K562 (cell line): ENCODE measurements at regions not wholly inside any gene's neighbourhood (a gene's known extent, or its start where the extent isn't known, plus 50 kb on each side); places are given as distances from the start of the nearest gene placed in this dataset.

ENCODE experiments used
- ATAC-seq: fragments of 200-7000 bp; cut with Tn5 transposase; 3 replicates; pipeline ENCODE4 v1.9.1; 2020; ENCODE audit warnings: moderate library complexity
- BruUV-seq: library from RNA; stranded (reverse); fragments of 400-500 nt; replicated peaks from 2 replicates; lab custom pipeline; 2021; lab: Mats Ljungman, UMichigan
- CTCF ChIA-PET: fragments of 300-600 bp; formaldehyde crosslinking; extraction: SDS; loops from one replicate; lab custom pipeline; 2021; ENCODE audit warnings: low intra/inter-chr PET ratio; lab: Yijun Ruan, JAX
- POLR2A ChIA-PET: fragments of 300-600, 350-650 bp; sonication (Branson Sonifier 250); formaldehyde crosslinking; extraction: SDS; loops from one replicate; lab custom pipeline; 2021; ENCODE audit warnings: antibody characterized with exemption, inconsistent platforms; lab: Yijun Ruan, JAX
- DNase-seq, 4 experiments: peaks; one replicate each; pipeline versions ENCODE4 v3.0.0 to v3.0.0-alpha.2; 2011 to 2018; ENCODE audit warnings: low spot score in 3 of 4, mixed read lengths in 3 of 4; ENCODE audit errors: extremely low read depth in 1 of 4
- FAIRE-seq: peaks from 2 replicates; lab custom pipeline; 2011; peaks lifted over from hg19 to GRCh38; lab: Jason Lieb, UNC
- H2AFZ ChIP-seq: 2 replicates; pipeline ENCODE4 v1.6.0; 2011; ENCODE audit warnings: low read depth, low read length, control low read depth, inconsistent platforms
- H3K27ac ChIP-seq: fragments of 200-600 bp; 3 replicates; pipeline ENCODE4 v1.8.0; 2011; ENCODE audit warnings: low read depth, mild to moderate bottlenecking, control low read depth, inconsistent platforms, low read length, moderate library complexity, mixed read lengths; ENCODE audit errors: extremely low read depth
- H3K27me3 ChIP-seq, 2 experiments: fragments of 300-600 bp in 1 of 2; 2 replicates in 1 of 2; 3 replicates in 1 of 2; pipeline versions ENCODE4 v1.6.0 to v1.8.0; 2011; ENCODE audit warnings: inconsistent platforms in 2 of 2, low read length in 2 of 2, mild to moderate bottlenecking in 1 of 2, mixed read lengths in 1 of 2, moderate library complexity in 1 of 2; ENCODE audit not compliant: control insufficient read depth in 2 of 2, insufficient read depth in 2 of 2
- H3K36me3 ChIP-seq: fragments of 300-600 bp; 3 replicates; pipeline ENCODE4 v1.8.0; 2011; ENCODE audit warnings: mild to moderate bottlenecking, low read length, inconsistent platforms; ENCODE audit not compliant: control insufficient read depth, insufficient read depth
- H3K4me1 ChIP-seq, 2 experiments: fragments of 200-600 bp in 1 of 2; replicated peaks in 1 of 2; 2 replicates in 1 of 2; 3 replicates in 1 of 2; pipeline versions ENCODE4 v1.5.1 to v1.8.0; 2011; ENCODE audit warnings: inconsistent platforms in 2 of 2, low read length in 2 of 2, mild to moderate bottlenecking in 1 of 2, mixed read lengths in 1 of 2, moderate library complexity in 1 of 2; ENCODE audit not compliant: control insufficient read depth in 2 of 2, insufficient read depth in 2 of 2
- H3K4me2 ChIP-seq: 2 replicates; pipeline ENCODE4 v1.6.1; 2011; ENCODE audit warnings: low read length, control low read depth, inconsistent platforms, mixed read lengths; ENCODE audit not compliant: insufficient read depth
- H3K4me3 ChIP-seq: fragments of 200-600 bp; sonication (generic), shearing (Covaris generic); 2 replicates; pipeline ENCODE4 v1.5.1; 2016; ENCODE audit warnings: control low read depth, inconsistent platforms
- H3K79me2 ChIP-seq: fragments of 200-600 bp; 3 replicates; pipeline ENCODE4 v1.8.0; 2011; ENCODE audit warnings: low read length, inconsistent platforms; ENCODE audit not compliant: control insufficient read depth, insufficient read depth
- H3K9ac ChIP-seq, 2 experiments: 2 replicates each; pipeline versions ENCODE4 v1.6.0 to v1.6.1; 2011; ENCODE audit warnings: low read depth in 2 of 2, low read length in 2 of 2, control low read depth in 1 of 2, inconsistent platforms in 1 of 2, mild to moderate bottlenecking in 1 of 2, mixed read lengths in 1 of 2; ENCODE audit not compliant: insufficient read depth in 1 of 2
- H3K9me1 ChIP-seq: one replicate; pipeline ENCODE4 v1.6.0; 2011; ENCODE audit warnings: inconsistent platforms, mild to moderate bottlenecking, low read length, moderate library complexity; ENCODE audit not compliant: control insufficient read depth, insufficient read depth
- H3K9me3 ChIP-seq: replicated peaks from 2 replicates; pipeline ENCODE4 v1.5.1; 2011; ENCODE audit warnings: low read depth, low read length, inconsistent platforms; ENCODE audit not compliant: control insufficient read depth, insufficient read depth
- H4K20me1 ChIP-seq: replicated peaks from 2 replicates; pipeline ENCODE4 v1.6.1; 2011; ENCODE audit warnings: low read length, inconsistent platforms, mixed read lengths; ENCODE audit not compliant: control insufficient read depth, insufficient read depth
- DIDO1 ChIP-seq: fragments of 450-650 bp; IDR thresholded peaks from 2 replicates; pipeline ENCODE4 v1.6.1; 2016; ENCODE audit warnings: low read depth, missing biosample characterization, missing genetic modification characterization
- FOXK1 ChIP-seq: sonication (generic); formaldehyde crosslinking; IDR thresholded peaks from 2 replicates; pipeline ENCODE4 v1.8.0; 2022; ENCODE audit warnings: missing genetic modification reagents, mild to moderate bottlenecking, borderline replicate concordance
- HDAC3 ChIP-seq: fragments of 450-650 bp; IDR thresholded peaks from 2 replicates; pipeline ENCODE4 v1.6.1; 2018; ENCODE audit warnings: borderline replicate concordance, mild to moderate bottlenecking, moderate library complexity; ENCODE audit not compliant: partially characterized antibody
- RUNX1 ChIP-seq: sonication (generic); IDR thresholded peaks from 2 replicates; pipeline ENCODE4 v1.6.1; 2016; ENCODE audit warnings: antibody characterized with exemption, low read depth
- WGBS: fragments of 100-300 bp; shearing (Covaris generic); methylation state at CpG from one replicate; pipeline ENCODE4 v1.1.6; 2016; ENCODE audit warnings: low coverage, mixed read lengths; ENCODE audit not compliant: insufficient coverage; ENCODE audit errors: missing lambda C conversion rate; 5-methylcytosine and 5-hydroxymethylcytosine counted together
- in situ Hi-C: fragments of 300-500 bp; cut with MboI; formaldehyde crosslinking; loops from 4 replicates; pipeline ENCODE4 v1.15.0; 2018; ENCODE audit warnings: inconsistent platforms, mixed read lengths
- intact Hi-C: fragments of 100-400 bp; cut with micrococcal nuclease; formaldehyde crosslinking; loops from 2 replicates; pipeline ENCODE4 v1.14.2; 2022

GRCh38 chr10:10208196-10208595 is 809.5 kb upstream of the CELF2 start (continued):
- TF ChIP-seq RUNX1 (no peak), DIDO1 (tag) (no peak), HDAC3 (no peak)

- WGBS = 3% methylated on average over 3 of the region's 3 CpGs
- in situ Hi-C loops = no loop called here
- Histone ChIP-seq H3K4me2 (no peak overlapping the region), H3K9me3 (no peaks in the 10 kb centered on the region), H3K4me3 (no peak overlapping the region), H4K20me1 (no peaks in the 10 kb centered on the region), H3K36me3 (no peaks in the 10 kb centered on the region), H3K9me1 (no peaks in the 10 kb centered on the region), H3K4me1 (no peaks in the 10 kb centered on the region), H3K27ac (no peak overlapping the region), H3K9ac (no peak overlapping the region), H3K27me3 (no peaks in the 10 kb centered on the region), H3K79me2 (no peaks in the 10 kb centered on the region), H2AFZ (no peak overlapping the region)
- no peak for TF ChIP-seq FOXK1 (CRISPR knock-in tag)
- intact Hi-C loops = no loop called here
- ChIA-PET CTCF (no interaction called here), POLR2A (no interaction called here)
- DNase-seq = no peak
- BruUV-seq = no TSS peak
- no peak for FAIRE-seq
- no peak for ATAC-seq
These were observed 808.5 kb upstream of the CELF2 start for GRCh38 chr10:10209167-10209566.

- no peak for ATAC-seq
- no peaks in the 10 kb centered on the region for H3K79me2 ChIP-seq
These were observed 806.3 kb upstream of the CELF2 start for GRCh38 chr10:10211409-10211808.

More at GRCh38 chr10:10211409-10211808, 806.3 kb upstream of the CELF2 start:
- no peaks in the 10 kb centered on the region for H3K9me3 ChIP-seq
- FAIRE-seq (no peak), DNase-seq (no peak)
- H3K9ac ChIP-seq = no peak overlapping the region
- H3K36me3 ChIP-seq = no peaks in the 10 kb centered on the region
- H3K27me3 ChIP-seq = no peaks in the 10 kb centered on the region
- in situ Hi-C loops (no loop called here), intact Hi-C loops (no loop called here)
- H3K4me3 ChIP-seq = no peak overlapping the region
- H3K9me1 ChIP-seq = no peaks in the 10 kb centered on the region
- BruUV-seq = no TSS peak
- no peaks in the 10 kb centered on the region for H3K4me1 ChIP-seq
- CTCF ChIA-PET = no interaction called here
- H4K20me1 ChIP-seq = no peaks in the 10 kb centered on the region
- POLR2A ChIA-PET = no interaction called here
- no peak overlapping the region for H3K27ac ChIP-seq
- H2AFZ ChIP-seq = no peak overlapping the region
- no peak overlapping the region for H3K4me2 ChIP-seq
